PC-3 (cell line): ENCODE measurements at regions not wholly inside any gene's neighbourhood (a gene's known extent, or its start where the extent isn't known, plus 50 kb on each side); places are given as distances from the start of the nearest gene placed in this dataset.
A peak's percentile ranks its signal among the peaks of the same experiment; 100 is the strongest.

ENCODE experiments used
- ATAC-seq: fragments of 200-7000 bp; cut with Tn5 transposase; 2 replicates; pipeline ENCODE4 v1.9.1; 2020; ENCODE audit warnings: mild to moderate bottlenecking, moderate library complexity
- BruUV-seq: library from RNA; stranded (reverse); fragments of 400-500 nt; replicated peaks from 2 replicates; lab custom pipeline; 2021; lab: Mats Ljungman, UMichigan
- CTCF ChIA-PET: fragments of 300-600 bp; sonication (Branson Sonifier 250); formaldehyde crosslinking; loops from one replicate; lab custom pipeline; 2022; ENCODE audit warnings: antibody characterized with exemption; lab: Charles Lee
- POLR2A ChIA-PET: fragments of 300-600 bp; sonication (Branson Sonifier 250); formaldehyde crosslinking; loops from one replicate; lab custom pipeline; 2022; ENCODE audit warnings: antibody characterized with exemption; ENCODE audit not compliant: unreplicated experiment; lab: Charles Lee
- DNase-seq: peaks from one replicate; pipeline ENCODE4 v3.0.0-alpha.2; 2015
- H2AFZ ChIP-seq: fragments of 300-600 bp; sonication (generic); 2 replicates; pipeline ENCODE4 v1.6.0; 2016; ENCODE audit warnings: antibody characterized with exemption, low read length
- H3F3A ChIP-seq: fragments of 300-600 bp; sonication (generic); one replicate; pipeline ENCODE4 v1.6.0; 2017; ENCODE audit warnings: antibody characterized with exemption, low read length, control low read depth, mild to moderate bottlenecking; ENCODE audit not compliant: unreplicated experiment
- H3K27ac ChIP-seq: fragments of 300-600 bp; sonication (generic); 2 replicates; pipeline ENCODE4 v1.5.1; 2016; ENCODE audit warnings: mild to moderate bottlenecking, low read length
- H3K27me3 ChIP-seq: fragments of 300-600 bp; sonication (generic); 2 replicates; pipeline ENCODE4 v1.6.1; 2016; ENCODE audit warnings: low read length, mixed read lengths
- H3K36me3 ChIP-seq: fragments of 300-600 bp; sonication (generic); 2 replicates; pipeline ENCODE4 v1.6.1; 2016; ENCODE audit warnings: low read depth, mixed run types, low read length, mixed read lengths
- H3K4me1 ChIP-seq: fragments of 300-600 bp; sonication (generic); 2 replicates; pipeline ENCODE4 v1.5.1; 2016; ENCODE audit warnings: low read length; ENCODE audit not compliant: insufficient read depth
- H3K4me2 ChIP-seq: fragments of 300-600 bp; sonication (generic); 2 replicates; pipeline ENCODE4 v1.6.0; 2016; ENCODE audit warnings: low read length
- H3K4me3 ChIP-seq: fragments of 300-600 bp; sonication (generic); 2 replicates; pipeline ENCODE4 v1.5.1; 2016; ENCODE audit warnings: mild to moderate bottlenecking, low read length, mixed read lengths
- H3K79me2 ChIP-seq: fragments of 300-600 bp; sonication (generic); 2 replicates; pipeline ENCODE4 v1.6.1; 2017; ENCODE audit warnings: low read length, mixed read lengths
- H3K9ac ChIP-seq: fragments of 300-600 bp; sonication (generic); 2 replicates; pipeline ENCODE4 v1.6.0; 2016; ENCODE audit warnings: mild to moderate bottlenecking, low read length
- H3K9me2 ChIP-seq: fragments of 300-600 bp; sonication (generic); replicated peaks from 2 replicates; pipeline ENCODE4 v1.6.1; 2016; ENCODE audit warnings: mixed run types, low read length, mixed read lengths
- H3K9me3 ChIP-seq: fragments of 300-600 bp; sonication (generic); 2 replicates; pipeline ENCODE4 v1.6.1; 2016; ENCODE audit warnings: low read length, mixed read lengths
- H4K20me1 ChIP-seq: fragments of 300-600 bp; sonication (generic); 2 replicates; pipeline ENCODE4 v1.6.1; 2016; ENCODE audit warnings: low read length, mixed read lengths
- EZH2 ChIP-seq: fragments of 300-600 bp; sonication (generic); IDR thresholded peaks from one replicate; pipeline ENCODE4 v1.6.1; 2017; ENCODE audit warnings: antibody characterized with exemption, mild to moderate bottlenecking, low read length; ENCODE audit not compliant: unreplicated experiment
- EZH2phosphoT487 ChIP-seq: fragments of 300-600 bp; sonication (generic); IDR thresholded peaks from 2 replicates; pipeline ENCODE4 v1.6.1; 2018; ENCODE audit warnings: mild to moderate bottlenecking, antibody characterized with exemption, low read length, borderline replicate concordance
- intact Hi-C: fragments of 100-400 bp; cut with micrococcal nuclease; formaldehyde crosslinking; loops from 2 replicates; pipeline ENCODE4 v1.9.0; 2023
- TF ChIP-seq, protein P1 (sequence below): fragments of 300-600 bp; sonication (generic); conservative IDR thresholded peaks from 2 replicates; pipeline ENCODE4 v1.5.1; 2017; ENCODE audit warnings: antibody characterized with exemption, low read depth, mild to moderate bottlenecking, low read length

DNA sequence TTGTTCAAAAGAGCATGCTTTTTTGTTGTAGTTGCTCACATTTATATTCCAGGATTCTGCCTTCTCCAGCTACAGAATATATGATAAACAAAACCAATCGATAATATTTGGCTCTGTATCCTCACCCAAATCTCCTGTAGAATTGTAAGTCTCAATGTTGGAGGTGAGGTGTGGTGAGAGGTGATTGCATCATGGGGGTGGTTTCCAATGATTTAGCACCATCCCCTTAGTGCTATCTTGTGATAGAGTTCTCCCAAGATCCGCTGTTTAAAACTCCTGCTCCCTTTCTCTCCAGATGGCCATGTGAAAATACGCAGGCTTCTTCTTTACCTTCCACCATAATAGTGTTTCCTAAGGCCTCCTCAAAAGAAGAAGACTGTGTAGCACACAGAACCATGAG is 98.7 kb upstream of the SCN7A start:
- CTCF ChIA-PET: no interaction called here
- no TSS peak for BruUV-seq
- ATAC-seq: no peak
- H3K79me2 ChIP-seq: no peaks in the 10 kb centered on the region
- H3K9me3 ChIP-seq: no peaks in the 10 kb centered on the region
- no peaks in the 10 kb centered on the region for H3K27me3 ChIP-seq
- no peak overlapping the region for H3K4me3 ChIP-seq
- POLR2A ChIA-PET: no interaction called here
- no peak for DNase-seq
- no peaks in the 10 kb centered on the region for H3K9me2 ChIP-seq
- H4K20me1 ChIP-seq: no peaks in the 10 kb centered on the region
- no peaks in the 10 kb centered on the region for H3K36me3 ChIP-seq
- intact Hi-C loops: no loop called here
- no peak overlapping the region for H2AFZ ChIP-seq
- TF ChIP-seq, protein P1, sequence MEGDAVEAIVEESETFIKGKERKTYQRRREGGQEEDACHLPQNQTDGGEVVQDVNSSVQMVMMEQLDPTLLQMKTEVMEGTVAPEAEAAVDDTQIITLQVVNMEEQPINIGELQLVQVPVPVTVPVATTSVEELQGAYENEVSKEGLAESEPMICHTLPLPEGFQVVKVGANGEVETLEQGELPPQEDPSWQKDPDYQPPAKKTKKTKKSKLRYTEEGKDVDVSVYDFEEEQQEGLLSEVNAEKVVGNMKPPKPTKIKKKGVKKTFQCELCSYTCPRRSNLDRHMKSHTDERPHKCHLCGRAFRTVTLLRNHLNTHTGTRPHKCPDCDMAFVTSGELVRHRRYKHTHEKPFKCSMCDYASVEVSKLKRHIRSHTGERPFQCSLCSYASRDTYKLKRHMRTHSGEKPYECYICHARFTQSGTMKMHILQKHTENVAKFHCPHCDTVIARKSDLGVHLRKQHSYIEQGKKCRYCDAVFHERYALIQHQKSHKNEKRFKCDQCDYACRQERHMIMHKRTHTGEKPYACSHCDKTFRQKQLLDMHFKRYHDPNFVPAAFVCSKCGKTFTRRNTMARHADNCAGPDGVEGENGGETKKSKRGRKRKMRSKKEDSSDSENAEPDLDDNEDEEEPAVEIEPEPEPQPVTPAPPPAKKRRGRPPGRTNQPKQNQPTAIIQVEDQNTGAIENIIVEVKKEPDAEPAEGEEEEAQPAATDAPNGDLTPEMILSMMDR: no peak
- TF ChIP-seq EZH2 (no peak), EZH2phosphoT487 (no peak)
- no peaks in the 10 kb centered on the region for H3F3A ChIP-seq
- H3K4me1 ChIP-seq: peaks cover 14% of the 10 kb centered on the region; the same call in 1 of the 2 replicates
- H3K27ac ChIP-seq: peak overlapping the region; percentile 6; the same call in 1 of the 2 replicates
- no peak overlapping the region for H3K9ac ChIP-seq
- no peak overlapping the region for H3K4me2 ChIP-seq

DNA sequence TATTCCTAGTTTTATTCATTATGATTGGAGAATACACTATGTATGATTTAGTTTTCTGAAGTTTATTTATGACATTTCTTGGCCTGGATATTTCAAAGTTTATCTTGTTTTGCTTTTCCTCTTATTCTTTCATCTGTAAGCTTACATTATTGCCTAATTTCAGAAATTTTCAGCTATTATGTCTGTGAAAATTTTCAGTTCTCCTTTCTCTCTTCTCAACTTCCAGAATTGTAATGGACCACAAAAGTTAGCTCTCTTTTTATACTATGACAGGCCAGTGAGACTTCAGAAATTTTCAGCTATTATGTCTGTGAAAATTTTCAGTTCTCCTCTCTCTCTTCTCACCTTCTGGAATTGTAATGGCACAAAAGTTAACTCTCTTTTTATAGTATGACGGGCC is 97.2 kb upstream of the SCN7A start:
- ChIA-PET CTCF (no interaction called here), POLR2A (no interaction called here)
- Histone ChIP-seq H3K4me3 (no peak overlapping the region), H3K9me3 (no peaks in the 10 kb centered on the region), H3K9ac (no peak overlapping the region), H3K36me3 (no peaks in the 10 kb centered on the region), H4K20me1 (no peaks in the 10 kb centered on the region), H2AFZ (no peak overlapping the region), H3F3A (no peaks in the 10 kb centered on the region), H3K4me1 (peaks cover 14% of the 10 kb centered on the region; the same call in 1 of the 2 replicates), H3K9me2 (no peaks in the 10 kb centered on the region), H3K27me3 (no peaks in the 10 kb centered on the region), H3K27ac (no peak overlapping the region), H3K4me2 (no peak overlapping the region), H3K79me2 (no peaks in the 10 kb centered on the region)
- no peak for ATAC-seq
- TF ChIP-seq EZH2phosphoT487 (no peak), EZH2 (no peak)
- TF ChIP-seq, protein P1: no peak
- intact Hi-C loops: no loop called here
- no peak for DNase-seq
- BruUV-seq: no TSS peak

DNA sequence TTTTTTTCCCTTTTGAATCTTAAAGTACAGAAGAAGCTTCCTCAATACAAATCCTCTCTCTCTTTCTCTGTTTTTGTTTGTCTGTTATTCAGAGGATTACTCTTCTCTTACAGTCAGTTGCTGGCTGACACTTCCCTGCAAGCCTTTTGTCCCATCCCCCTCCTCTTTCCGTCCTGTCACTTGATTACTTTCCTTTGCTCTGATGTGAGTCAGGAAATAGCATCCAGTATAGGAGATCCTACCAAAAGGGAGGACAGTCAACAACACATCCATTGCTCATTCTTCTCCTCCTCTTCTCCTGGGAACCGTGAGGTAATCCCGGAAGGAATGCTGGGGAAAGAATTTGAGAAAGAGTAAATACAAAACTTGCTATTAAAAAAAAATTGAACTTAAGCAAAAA is 79.3 kb upstream of the SCN7A start:
- Histone ChIP-seq H3K36me3 (no peaks in the 10 kb centered on the region), H3K4me2 (peak overlapping the region; percentile 23; the same call in 1 of the 2 replicates), H3K27ac (peak overlapping the region; percentile 43), H3K27me3 (no peaks in the 10 kb centered on the region), H3K79me2 (no peaks in the 10 kb centered on the region), H3K4me3 (no peak overlapping the region), H3F3A (no peaks in the 10 kb centered on the region), H3K4me1 (peaks cover 24% of the 10 kb centered on the region), H2AFZ (peak overlapping the region; percentile 3; the same call in 1 of the 2 replicates), H3K9ac (no peak overlapping the region; the same call in 1 of the 2 replicates), H3K9me3 (no peaks in the 10 kb centered on the region), H4K20me1 (no peaks in the 10 kb centered on the region), H3K9me2 (no peaks in the 10 kb centered on the region)
- TF ChIP-seq, protein P1: no peak
- TF ChIP-seq EZH2: no peak
- TF ChIP-seq EZH2phosphoT487: no peak
- peak; percentile 87 for DNase-seq
- intact Hi-C loops: loop anchor here (5.0 kb wide), 1 partner anchor 79 kb away; no protein-coding TSS in a partner anchor
- ATAC-seq: peak; percentile 98
- BruUV-seq: no TSS peak
- POLR2A ChIA-PET: interaction anchor here (0.7 kb wide), 1 partner anchor 347 kb away, joined by 7 read pairs; no protein-coding TSS in a partner anchor
- CTCF ChIA-PET: no interaction called here
